ENCODE measurements at regions not wholly inside any gene's neighbourhood (a gene's known extent, or its start where the extent isn't known, plus 50 kb on each side); places are given as distances from the start of the nearest gene placed in this dataset.

DNA sequence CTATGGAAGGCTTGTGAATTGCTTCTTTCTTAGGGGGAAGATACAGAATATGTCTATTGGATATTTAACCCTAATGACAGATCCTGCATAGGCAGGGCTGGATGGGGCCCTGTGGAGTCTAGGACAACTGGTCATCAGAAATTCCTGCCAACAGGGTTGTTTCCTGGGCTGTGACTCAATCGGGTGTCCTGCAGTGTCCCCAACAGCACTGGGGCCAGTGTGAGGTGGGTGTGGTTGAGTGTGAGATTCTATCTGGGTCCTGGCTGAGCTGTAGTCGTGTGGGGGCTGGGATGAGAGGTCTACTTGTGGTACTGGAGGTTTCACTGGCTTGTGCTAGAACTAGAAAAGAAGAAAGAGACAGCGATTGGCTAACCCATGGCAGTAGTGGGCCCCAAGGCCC, 87.3 kb upstream of the WDR1 start:
- no peaks in the 10 kb centered on the region for H3K36me3 ChIP-seq
- no peak for TF ChIP-seq POLR2A (IDR thresholded peaks at IDR 0.05)
- TF ChIP-seq POLR2AphosphoS5 (IDR thresholded peaks at IDR 0.05), result no peak
- no peak for TF ChIP-seq EP300 (IDR thresholded peaks at IDR 0.05; ENCODE audit: low read depth)
- TF ChIP-seq, protein P1, sequence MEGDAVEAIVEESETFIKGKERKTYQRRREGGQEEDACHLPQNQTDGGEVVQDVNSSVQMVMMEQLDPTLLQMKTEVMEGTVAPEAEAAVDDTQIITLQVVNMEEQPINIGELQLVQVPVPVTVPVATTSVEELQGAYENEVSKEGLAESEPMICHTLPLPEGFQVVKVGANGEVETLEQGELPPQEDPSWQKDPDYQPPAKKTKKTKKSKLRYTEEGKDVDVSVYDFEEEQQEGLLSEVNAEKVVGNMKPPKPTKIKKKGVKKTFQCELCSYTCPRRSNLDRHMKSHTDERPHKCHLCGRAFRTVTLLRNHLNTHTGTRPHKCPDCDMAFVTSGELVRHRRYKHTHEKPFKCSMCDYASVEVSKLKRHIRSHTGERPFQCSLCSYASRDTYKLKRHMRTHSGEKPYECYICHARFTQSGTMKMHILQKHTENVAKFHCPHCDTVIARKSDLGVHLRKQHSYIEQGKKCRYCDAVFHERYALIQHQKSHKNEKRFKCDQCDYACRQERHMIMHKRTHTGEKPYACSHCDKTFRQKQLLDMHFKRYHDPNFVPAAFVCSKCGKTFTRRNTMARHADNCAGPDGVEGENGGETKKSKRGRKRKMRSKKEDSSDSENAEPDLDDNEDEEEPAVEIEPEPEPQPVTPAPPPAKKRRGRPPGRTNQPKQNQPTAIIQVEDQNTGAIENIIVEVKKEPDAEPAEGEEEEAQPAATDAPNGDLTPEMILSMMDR (IDR thresholded peaks at IDR 0.05), result no peak

DNA sequence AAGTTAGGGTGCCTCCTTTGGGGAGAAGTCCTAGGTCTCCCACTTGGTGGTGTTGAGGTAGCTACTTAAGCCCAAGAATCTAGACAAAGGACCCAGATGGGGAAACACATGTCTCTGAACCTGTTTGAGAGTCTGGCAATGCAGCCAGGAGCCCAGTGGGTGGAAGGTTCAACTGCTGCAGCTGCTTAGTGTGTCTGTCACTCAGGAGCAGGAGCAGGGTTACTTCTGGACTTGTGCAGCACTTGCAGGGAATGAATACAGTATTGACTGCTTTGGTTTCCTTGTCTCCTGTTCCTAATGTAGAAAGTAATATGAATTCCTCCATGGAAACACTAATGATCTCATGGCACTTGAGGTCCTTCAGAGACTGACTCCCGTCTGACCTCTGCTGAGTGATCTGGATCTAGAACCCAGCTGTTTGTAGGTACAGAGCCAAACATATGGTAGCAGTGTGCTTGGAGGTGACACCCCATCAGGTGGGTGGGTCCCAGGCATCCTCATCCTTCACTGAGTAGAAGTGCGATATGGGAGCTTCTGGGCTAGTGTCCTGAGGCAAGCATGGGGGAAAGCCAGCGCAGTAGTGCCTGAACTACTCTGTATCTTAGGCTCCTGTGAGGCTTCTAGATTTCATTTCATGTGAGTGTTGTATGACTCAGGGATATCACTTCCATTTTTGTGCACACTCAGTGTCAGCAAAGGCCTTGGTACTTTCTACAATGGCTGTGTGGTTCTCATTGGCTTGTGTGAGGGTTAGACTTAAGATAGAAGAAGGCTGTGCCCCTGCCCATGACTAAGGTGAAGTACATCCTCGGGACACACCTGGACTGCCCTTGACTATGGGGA, 85.0 kb upstream of the WDR1 start:
- Histone ChIP-seq H3K27me3 (no peaks in the 10 kb centered on the region), H3K27ac (no peak overlapping the region), H3K9me3 (no peaks in the 10 kb centered on the region), H3K4me1 (no peaks in the 10 kb centered on the region), H3K4me3 (no peak overlapping the region), H3K36me3 (no peaks in the 10 kb centered on the region)
- DNase-seq, result no peak
- intact Hi-C loops (cut with DNase I; ENCODE audit: low total_unique reads), result no loop called here
- 86% methylated on average over 4 of the region's 4 CpGs; no CpG with 5 or more reads in 1 of the 2 donors for WGBS, 2 donors (ENCODE audit: low coverage in 1 of 2)
- in situ Hi-C loops (cut with MboI; ENCODE audit: low pct_ligation_motif_present in 1 of 4, low pct_unique_long_range_greater_than_20kb in 1 of 4, low sequenced_read_pairs in 3 of 4), result no loop called here
- TF ChIP-seq EP300 (IDR thresholded peaks at IDR 0.05; ENCODE audit: low read depth) (no peak), POLR2A (IDR thresholded peaks at IDR 0.05) (no peak), POLR2AphosphoS5 (IDR thresholded peaks at IDR 0.05) (no peak)
- TF ChIP-seq, protein P1 (IDR thresholded peaks at IDR 0.05), result no peak

More for the DNA sequence above, 87.3 kb upstream of the WDR1 start:
- Histone ChIP-seq H3K27me3 (no peaks in the 10 kb centered on the region), H3K4me1 (no peaks in the 10 kb centered on the region), H3K9me3 (no peaks in the 10 kb centered on the region), H3K4me3 (no peak overlapping the region), H3K27ac (no peak overlapping the region)
- in situ Hi-C loops (cut with MboI; ENCODE audit: low pct_ligation_motif_present in 1 of 4, low pct_unique_long_range_greater_than_20kb in 1 of 4, low sequenced_read_pairs in 3 of 4), result no loop called here
- no peak for DNase-seq
- intact Hi-C loops (cut with DNase I; ENCODE audit: low total_unique reads), result no loop called here
- 66 to 83% methylated on average over 2 to 3 of the region's 3 CpGs for WGBS, 2 donors (ENCODE audit: low coverage in 1 of 2)

DNA sequence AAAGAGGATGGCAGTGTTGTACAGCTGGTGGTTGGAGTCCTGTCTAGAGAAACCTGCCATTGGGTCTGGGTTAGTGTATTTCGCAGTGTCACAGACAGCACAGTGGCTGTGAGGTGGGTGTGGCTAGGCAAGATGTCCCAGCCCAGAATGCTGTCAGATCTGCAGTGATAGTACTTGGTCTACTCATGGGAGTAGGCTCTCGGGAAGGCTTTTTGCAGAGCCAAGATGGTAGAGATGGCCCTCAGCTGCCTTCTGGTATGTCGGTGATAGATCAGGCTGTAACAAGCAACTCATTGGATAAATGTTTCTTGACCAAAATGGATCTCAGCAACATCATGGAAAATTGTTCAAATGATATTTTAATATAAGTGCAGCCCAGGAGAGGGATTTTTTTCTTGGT, 84.3 kb upstream of the WDR1 start:
- H3K27ac ChIP-seq, result no peak overlapping the region
- no peaks in the 10 kb centered on the region for H3K27me3 ChIP-seq
- H3K4me1 ChIP-seq, result no peaks in the 10 kb centered on the region
- intact Hi-C loops (cut with DNase I; ENCODE audit: low total_unique reads), result no loop called here
- no peak overlapping the region for H3K4me3 ChIP-seq
- no peaks in the 10 kb centered on the region for H3K9me3 ChIP-seq
- in situ Hi-C loops (cut with MboI; ENCODE audit: low pct_ligation_motif_present in 1 of 4, low pct_unique_long_range_greater_than_20kb in 1 of 4, low sequenced_read_pairs in 3 of 4), result no loop called here
- 37 to 67% methylated on average over 1 to 3 of the region's 3 CpGs for WGBS, 2 donors (ENCODE audit: low coverage in 1 of 2)
- DNase-seq, result no peak
- TF ChIP-seq POLR2AphosphoS5 (IDR thresholded peaks at IDR 0.05), result no peak
- no peak for TF ChIP-seq EP300 (IDR thresholded peaks at IDR 0.05; ENCODE audit: low read depth)
- no peak for TF ChIP-seq POLR2A (IDR thresholded peaks at IDR 0.05)
- TF ChIP-seq, protein P1 (IDR thresholded peaks at IDR 0.05), result no peak
- H3K36me3 ChIP-seq, result no peaks in the 10 kb centered on the region

DNA sequence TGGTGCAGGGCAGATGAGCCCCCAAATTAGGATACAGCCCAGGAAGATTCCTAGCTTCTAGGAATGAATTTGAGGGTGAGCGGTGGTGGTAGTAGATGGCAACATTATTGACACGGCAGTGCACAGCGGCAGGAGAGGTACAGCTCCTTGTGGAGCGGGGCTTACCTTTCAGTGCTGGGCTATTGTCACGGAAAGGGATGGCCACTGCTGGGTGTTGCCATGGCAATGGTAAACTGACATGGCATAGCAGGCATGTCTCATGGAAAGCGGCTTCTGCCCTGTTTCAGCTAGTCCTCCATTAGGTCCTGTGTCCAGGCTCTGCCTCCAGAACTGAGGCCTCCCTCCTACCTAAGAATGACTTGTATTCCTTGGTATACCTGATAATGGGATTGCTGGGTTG, 81.8 kb upstream of the WDR1 start:
- TF ChIP-seq POLR2AphosphoS5 (IDR thresholded peaks at IDR 0.05) (no peak), EP300 (IDR thresholded peaks at IDR 0.05; ENCODE audit: low read depth) (no peak), POLR2A (IDR thresholded peaks at IDR 0.05) (no peak)
- TF ChIP-seq, protein P1 (IDR thresholded peaks at IDR 0.05), result no peak
- H3K4me3 ChIP-seq, result no peak overlapping the region
- H3K27ac ChIP-seq, result no peak overlapping the region
- no peak for DNase-seq
- no peaks in the 10 kb centered on the region for H3K27me3 ChIP-seq
- intact Hi-C loops (cut with DNase I; ENCODE audit: low total_unique reads), result no loop called here
- H3K9me3 ChIP-seq, result no peaks in the 10 kb centered on the region
- no peaks in the 10 kb centered on the region for H3K36me3 ChIP-seq
- in situ Hi-C loops (cut with MboI; ENCODE audit: low pct_ligation_motif_present in 1 of 4, low pct_unique_long_range_greater_than_20kb in 1 of 4, low sequenced_read_pairs in 3 of 4), result no loop called here
- WGBS, 2 donors (ENCODE audit: low coverage in 1 of 2), result 87 to 91% methylated on average over 3 to 6 of the region's 6 CpGs
- H3K4me1 ChIP-seq, result no peaks in the 10 kb centered on the region

Data from transverse colon (tissue), 4 donors.